HG02852 (cell line): ENCODE measurements at regions not wholly inside any gene's neighbourhood (a gene's known extent, or its start where the extent isn't known, plus 50 kb on each side); places are given as distances from the start of the nearest gene placed in this dataset.
A peak's percentile ranks its signal among the peaks of the same experiment; 100 is the strongest.

Experiments used
- ATAC-seq: cut with Tn5 transposase; IDR thresholded peaks from one replicate; pipeline ENCODE4 v1.9.1; 2021; ENCODE audit warnings: mild to moderate bottlenecking, moderate library complexity; ENCODE audit not compliant: unreplicated experiment

DNA sequence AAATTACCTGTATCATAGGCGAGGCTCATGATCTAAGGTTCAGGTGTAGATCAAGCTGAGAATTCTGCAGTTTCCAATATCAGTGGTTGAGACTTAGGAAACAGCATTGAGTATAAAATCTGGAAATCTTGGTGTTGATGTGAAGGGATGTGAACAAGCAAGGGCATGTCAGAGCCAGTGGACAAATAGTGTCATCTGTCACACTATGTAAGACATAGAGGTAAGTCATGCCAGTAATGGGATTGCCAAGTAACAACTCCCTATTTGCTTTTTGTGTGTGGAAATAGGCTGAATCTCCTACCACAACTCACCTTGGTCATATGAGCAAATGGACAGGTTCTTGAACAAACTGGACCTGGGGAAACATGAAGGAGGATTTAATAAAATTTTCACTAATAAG lies 334.5 kb upstream of the EMCN start:
- no peak for ATAC-seq

DNA sequence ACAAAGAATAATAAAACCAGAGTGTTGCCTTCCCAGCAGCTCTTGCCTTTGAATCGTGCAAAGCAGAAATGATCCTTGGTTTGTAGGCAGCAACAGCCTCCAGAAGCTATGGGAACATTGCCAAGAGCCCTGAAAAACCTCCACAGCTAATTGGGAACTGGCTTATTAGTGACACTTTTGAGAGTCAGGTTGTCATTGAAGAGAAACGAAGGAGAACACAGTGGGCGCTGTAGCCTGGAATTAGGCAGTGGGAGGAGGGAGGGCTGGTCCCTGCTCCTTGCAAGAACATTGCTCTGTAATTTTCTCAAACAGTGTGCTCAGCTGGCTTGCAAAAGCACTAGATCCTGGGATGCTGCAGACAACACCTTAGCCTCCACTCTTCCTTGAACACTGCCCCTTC lies 331.5 kb upstream of the EMCN start:
- ATAC-seq, result no peak

GRCh38 chr4:100848841-100849240 lies 331.0 kb upstream of the EMCN start:
- ATAC-seq, result peak; percentile 70

- peak; percentile 83 for ATAC-seq
Measured at GRCh38 chr4:100843910-100844309, 326.1 kb upstream of the EMCN start.

- no peak for ATAC-seq
Measured at GRCh38 chr4:100842856-100843255, 325.0 kb upstream of the EMCN start.

DNA sequence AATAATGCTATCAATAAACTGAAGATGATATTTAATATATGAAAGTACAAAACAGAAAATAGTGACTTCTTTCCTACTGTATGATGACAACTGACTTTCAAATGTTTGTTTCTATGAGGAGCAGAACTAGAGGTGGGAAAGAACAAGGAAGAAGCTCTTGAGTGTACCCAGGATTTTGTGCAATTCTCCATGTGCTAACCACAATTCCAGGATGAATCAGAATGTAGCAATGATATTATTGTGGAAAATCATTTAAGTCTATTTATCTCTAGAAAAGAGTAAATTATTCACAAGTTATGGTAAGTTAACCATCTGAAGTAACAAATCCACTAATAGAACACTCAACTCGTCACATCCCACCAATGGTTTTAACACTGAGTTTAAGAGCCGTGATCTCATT lies 324.1 kb upstream of the EMCN start:
- ATAC-seq, result no peak

DNA sequence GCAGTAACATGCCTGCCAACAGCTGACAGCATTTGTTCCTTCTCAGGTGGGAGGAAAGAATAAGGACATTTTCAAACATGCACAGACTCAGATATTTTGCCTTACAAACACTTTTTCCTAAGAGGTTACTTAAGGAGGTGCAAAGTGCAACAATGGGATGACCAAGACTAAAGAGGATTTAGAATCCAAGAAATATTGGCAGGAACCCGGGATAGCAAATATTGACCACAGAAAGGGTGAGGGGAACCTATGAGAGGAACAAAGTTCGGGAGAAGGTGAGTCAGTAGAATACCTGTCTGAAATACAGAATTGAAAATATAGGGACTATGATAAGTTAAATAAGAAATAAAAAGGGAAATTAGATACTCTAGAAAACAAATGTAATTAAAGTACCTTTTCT lies 321.9 kb upstream of the EMCN start:
- no peak for ATAC-seq

DNA sequence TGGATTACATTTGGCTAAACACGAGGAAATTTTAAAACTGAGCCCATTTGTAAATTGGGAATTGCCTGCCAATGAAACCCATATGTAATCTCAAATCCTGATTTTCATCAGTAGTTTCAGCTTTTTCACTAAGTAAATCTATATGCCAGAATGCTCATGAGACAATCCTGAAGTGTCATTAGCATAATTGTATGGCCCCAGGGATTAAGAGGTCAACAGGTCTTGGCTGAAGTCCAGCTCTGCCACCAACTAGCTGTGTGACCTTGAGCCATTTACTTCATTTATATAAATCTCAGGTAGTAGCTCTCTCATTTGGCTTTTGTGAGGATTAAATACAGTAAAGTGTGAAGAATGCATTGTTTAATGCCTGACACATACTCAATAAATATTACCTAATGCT lies 320.5 kb upstream of the EMCN start:
- no peak for ATAC-seq

- ATAC-seq, result no peak
Measured at GRCh38 chr4:100836929-100837328, 319.1 kb upstream of the EMCN start.

DNA sequence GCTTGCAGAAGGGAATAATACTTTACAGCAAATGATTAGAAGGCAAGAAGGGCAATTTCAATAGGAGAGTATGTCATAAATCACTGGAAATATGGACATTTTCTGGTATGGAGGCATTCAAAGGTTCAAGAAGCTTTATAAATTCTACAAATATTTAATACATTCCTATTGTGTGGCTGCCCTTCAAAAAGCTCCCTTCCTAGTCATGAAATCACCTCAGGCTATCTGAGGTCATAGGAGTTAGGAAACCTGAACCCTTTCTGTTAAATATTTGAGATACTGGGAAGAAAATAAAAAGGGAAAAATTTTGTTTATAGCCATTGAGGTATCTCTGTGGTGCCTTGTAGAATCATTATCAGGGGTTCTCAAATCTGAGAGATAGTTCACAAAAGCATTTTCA lies 316.8 kb upstream of the EMCN start:
- no peak for ATAC-seq

- no peak for ATAC-seq
Measured at GRCh38 chr4:100833906-100834305, 316.1 kb upstream of the EMCN start.

DNA sequence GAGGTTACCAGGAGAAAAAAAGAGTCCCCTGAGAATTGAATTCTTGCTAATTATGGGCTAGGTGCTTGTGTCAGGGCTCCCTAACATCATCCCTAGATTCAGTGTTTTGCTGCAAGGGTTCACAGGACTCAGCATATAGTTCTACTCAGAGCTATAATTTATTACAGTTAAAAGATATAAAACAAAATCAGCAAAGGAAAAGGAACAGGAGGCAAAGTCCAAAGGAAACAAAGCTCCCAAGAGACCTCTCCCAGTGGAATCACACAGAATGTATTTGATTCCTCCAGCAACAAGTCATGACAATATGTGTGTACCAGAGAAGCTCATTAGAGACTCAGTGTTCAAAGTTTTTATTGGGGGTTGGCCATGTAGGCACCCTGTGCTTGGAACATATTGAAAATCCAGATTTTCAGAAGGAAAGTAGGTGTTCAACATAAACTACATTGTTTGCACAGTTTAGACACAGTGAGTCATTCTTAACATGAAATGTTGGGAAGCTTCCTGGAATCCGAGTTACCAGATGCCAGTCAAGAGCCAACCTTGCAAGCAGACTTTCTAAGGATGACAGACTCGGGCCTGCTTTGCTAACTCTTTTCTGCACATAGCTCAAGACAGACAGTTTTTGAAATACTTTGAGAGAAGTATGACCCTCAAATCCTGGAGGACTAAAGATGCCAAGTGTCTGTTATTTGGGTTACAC lies 311.3 kb upstream of the EMCN start:
- no peak for ATAC-seq

GRCh38 chr4:100828364-100828763 lies 310.5 kb upstream of the EMCN start:
- ATAC-seq, result no peak

DNA sequence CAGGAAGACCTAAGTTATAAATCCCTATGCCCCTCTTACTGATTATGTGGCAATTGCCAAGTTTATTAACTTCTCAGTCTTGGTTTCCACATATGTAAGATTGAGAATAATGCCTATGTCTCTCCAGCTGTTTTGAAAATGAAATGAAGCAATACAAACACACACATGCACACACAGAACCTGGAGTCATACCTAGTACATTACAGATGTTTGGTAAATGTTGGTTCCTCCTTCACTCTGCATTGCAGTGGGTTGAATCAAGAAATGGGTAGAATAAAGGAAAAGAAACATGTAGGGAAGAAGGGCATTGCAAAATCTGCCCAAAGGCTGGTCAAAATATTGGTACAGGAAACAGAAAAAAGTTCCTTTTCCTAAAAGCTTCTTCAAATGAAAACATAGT lies 309.9 kb upstream of the EMCN start:
- no peak for ATAC-seq

DNA sequence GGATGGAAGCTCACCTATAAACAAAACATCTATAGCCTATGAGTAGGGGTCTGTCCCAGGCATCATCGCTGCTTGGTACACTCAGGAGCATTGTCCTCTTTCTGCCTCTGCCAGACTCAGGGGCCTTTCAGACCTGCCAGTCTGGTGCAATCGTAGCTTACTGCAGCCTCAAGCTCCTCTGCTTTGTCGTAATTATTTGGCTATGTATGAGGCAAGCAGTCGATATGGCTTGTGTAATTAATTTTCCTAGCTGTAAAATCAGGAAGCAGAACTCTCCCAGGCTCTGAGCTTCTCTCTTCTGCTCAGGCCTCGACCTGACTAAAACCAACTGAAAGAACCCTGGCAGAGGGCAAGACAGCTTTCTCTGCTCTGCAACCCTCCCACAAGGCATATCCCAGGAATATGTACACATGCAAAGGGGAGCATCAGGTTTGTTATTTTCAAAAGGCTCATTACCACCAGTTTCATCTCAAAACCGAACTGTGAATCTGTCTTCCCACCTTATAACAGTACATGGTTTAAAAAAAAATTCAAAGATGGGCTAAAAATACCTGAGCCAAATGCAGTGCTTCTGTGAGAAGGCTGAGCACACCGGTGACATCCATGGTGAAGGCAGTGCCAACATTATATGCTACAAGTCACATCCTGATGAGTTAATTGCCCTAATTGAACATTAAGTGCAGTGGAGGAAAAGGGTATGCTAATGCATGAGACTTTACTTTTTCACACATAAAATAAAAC lies 309.2 kb upstream of the EMCN start:
- no peak for ATAC-seq

DNA sequence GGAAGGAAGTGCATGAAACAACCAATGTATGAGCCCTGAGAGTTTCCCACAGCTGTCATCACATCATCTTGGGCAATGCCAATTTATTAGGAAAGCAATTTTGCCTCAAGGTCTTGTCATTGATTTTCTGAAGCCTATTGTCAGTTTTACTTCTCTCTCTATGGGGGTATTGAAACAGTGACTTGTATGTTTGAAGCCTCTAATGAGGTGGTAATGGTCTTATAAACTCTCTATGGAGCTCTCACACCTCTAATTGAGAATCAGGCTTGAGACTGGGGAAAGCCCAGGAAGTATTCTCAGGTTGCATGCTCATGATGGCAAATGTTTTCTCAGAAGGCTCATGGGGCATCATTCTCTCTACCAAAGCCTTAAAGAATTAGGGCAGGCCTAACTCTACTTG lies 308.2 kb upstream of the EMCN start:
- no peak for ATAC-seq

GRCh38 chr4:100823993-100824323 lies 306.1 kb upstream of the EMCN start:
- peak; percentile 5 for ATAC-seq

GRCh38 chr4:100823066-100823992 lies 305.5 kb upstream of the EMCN start:
- peak; percentile 79 for ATAC-seq

GRCh38 chr4:100820249-100820648 lies 302.4 kb upstream of the EMCN start:
- no peak for ATAC-seq

GRCh38 chr4:100819505-100819904 lies 301.7 kb upstream of the EMCN start:
- ATAC-seq, result no peak

GRCh38 chr4:100816436-100817045 lies 298.7 kb upstream of the EMCN start:
- no peak for ATAC-seq
